Stimulated activated CD4-positive, alpha-beta T cell treated with anti-CD3 and anti-CD28 coated beads, Interleukin-12 subunit alpha, Interleukin-12 subunit beta, amount 100 ng/mL, for 48 hours (primary cell): ENCODE measurements at regions not wholly inside any gene's neighbourhood (a gene's known extent, or its start where the extent isn't known, plus 50 kb on each side); places are given as distances from the start of the nearest gene placed in this dataset.
A peak's percentile ranks its signal among the peaks of the same experiment; 100 is the strongest.
"Not testable (repeated sequence)": the region's sequence is repeated elsewhere in the genome, so short reads cannot be mapped to it uniquely, and the experiment has no call there.

Experiments used
- DNase-seq, 3 donors: peaks; one replicate each; pipeline ENCODE4 v3.0.0-alpha.2; 2020; ENCODE audit warnings: low read depth in 2 of 3, low spot score in 1 of 3

DNA sequence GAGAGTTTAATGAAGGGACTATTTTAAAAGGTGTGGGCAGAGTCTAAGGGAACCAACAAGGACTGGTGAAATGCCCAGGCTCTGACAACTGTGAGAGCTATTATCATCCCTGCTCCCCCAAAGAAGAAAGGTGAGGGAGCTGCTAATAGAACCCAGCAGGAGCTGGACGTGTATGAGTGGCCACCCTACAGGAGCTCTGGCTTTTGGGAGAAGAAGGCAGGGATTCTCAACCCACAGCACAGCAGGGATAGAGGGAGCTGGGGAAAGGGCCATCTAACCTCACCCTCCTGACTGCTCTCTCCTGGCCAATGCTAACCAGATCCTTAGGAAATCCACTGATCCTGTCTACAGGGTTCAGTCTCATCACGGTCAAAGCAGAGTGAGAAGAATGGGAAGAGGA lies 57.1 kb downstream of the GRIN2B start:
- no peak for DNase-seq

DNA sequence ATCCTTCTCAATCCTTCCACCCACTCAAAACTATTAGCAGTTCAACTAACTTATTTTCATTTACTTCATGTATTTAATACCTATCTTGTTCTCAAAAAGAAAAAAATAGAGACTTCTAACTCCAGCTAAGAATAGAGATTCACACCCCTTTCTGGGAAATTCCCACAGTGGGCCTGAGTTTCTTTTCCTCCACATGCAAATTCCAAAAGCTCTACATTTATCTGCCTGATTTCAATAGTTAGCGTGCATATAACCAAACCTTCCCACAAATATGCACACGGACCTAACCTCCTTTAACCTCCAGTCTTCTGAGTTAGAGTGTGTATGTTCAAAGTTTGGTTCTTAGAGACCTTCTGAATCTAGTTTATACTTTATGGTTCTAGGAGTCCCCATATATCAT lies 62.5 kb downstream of the GRIN2B start:
- no peak for DNase-seq

DNA sequence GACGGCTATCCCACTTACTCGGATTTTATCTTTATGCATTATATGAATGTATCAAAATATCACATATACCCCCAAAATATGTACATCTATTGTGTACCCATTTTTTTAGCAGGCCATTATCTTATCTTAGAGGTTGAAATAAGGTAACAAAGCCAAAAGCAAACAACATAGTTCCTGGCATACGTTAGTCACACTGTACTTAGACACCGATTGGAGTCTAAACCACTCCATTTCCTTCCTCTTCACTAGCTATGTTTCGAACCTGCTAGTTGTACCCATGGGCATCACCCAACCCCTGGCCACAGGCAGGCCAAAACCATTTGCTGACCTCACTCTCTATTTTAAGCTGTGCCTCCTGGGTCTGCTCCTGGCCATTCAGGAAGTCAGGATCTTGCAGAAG lies 66.3 kb downstream of the GRIN2B start:
- no peak for DNase-seq

- DNase-seq: no peak
Measured at GRCh38 chr12:13913371-13913770, 68.0 kb downstream of the GRIN2B start.

- no peak for DNase-seq
Measured at GRCh38 chr12:13911756-13912554, 69.4 kb downstream of the GRIN2B start.

GRCh38 chr12:13905794-13906193 lies 75.6 kb downstream of the GRIN2B start:
- no peak for DNase-seq

DNA sequence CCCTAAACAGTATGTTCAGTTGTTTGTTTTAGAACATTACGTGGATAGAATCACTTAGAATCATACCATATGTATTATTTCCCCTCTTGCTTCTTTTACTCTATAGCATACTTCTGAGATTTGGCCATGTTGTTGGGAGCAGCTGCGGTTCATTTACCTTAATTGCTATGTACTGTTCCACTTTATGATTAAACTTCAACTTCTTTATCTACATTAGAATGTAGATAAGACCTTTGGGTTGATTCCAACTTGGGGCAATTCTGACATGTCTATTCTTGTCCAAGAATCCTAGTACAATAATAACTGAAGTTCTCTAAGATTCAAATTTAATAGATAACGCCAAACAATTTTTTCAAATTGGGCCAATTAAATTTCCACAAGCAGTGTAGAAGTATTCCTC lies 80.7 kb downstream of the GRIN2B start:
- DNase-seq: no peak

DNA sequence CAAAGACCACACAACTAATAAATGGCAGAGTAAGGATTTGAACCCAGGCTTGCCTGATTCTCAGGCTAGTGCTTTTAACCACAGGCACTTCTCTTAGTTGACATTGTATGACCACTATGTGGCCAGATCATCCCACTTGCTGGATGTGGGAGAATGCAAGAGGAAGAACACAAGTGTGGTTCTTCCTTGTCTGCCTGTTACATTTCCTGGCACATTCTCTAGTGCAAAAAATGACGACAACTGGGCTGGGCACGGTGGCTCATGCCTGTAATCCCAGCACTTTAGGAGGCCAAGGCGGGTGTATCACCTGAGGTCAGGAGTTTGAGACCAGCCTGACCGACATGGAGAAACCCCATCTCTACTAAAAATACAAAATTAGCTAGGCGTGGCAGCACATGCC lies 83.0 kb downstream of the GRIN2B start:
- DNase-seq: not testable (repeated sequence)

- no peak for DNase-seq
Measured at GRCh38 chr12:13897811-13898210, 83.6 kb downstream of the GRIN2B start.

DNA sequence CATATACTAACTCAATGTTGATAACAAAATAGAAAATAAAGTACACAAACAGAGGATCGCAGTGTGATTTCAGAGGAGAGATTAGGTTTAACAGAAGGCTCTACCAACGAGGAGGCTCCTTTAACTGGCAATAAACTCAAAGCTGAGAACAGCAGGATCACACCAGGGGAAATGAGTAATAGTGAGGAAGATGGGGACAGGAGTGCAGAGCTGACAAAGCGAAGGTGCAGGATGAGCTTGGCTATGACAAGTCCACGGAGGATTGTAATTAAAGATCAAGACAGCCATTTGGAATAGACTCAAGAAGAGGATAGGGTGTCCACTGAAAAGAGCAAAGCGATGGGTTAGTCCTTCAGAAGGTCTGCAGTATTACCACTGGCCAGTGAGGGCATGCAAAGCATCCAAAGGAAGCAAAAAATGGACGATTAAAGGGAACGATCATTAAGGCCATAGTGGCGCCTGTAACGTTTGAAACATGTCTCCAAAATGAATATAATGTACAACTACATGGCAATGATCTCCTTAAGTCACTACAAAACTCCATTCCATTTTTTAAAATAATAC lies 85.3 kb downstream of the GRIN2B start:
- no peak for DNase-seq

DNA sequence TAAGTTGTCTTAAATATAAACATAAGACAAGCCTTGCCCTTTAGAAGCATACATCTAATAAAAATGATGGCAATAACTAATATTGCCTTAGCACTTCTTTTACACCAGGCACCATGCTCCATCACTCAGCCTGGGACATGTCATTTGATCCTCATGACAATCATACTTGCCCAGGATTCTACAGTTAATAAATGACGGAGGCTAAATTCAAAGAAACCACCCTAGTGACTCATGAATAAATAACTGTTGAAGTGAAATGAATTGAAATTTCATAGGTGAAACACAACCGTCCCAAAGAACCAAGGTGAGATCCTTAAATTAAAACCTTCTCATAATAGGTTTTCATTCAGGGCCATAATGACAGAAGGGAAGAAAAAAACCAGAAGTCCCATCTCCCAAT lies 89.5 kb downstream of the GRIN2B start:
- DNase-seq: no peak

DNA sequence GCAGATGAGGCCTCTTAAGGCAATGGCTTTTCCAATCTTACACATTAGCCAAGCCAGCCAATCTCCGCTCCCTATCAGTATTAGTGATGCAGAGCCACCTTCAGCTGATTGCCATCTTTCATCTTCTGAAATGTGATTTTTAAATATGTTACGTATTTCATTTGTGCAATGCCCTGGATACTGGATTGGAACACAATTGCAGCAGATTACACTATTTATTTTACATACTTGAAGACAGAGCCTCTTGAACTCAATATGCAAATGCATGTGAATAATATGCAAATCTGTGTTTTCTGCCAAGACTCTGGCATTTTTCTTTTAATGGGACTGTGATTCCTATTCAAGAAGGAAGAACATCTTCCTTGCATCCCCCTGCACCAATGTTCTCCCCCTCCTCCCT lies 90.5 kb downstream of the GRIN2B start:
- no peak for DNase-seq

DNA sequence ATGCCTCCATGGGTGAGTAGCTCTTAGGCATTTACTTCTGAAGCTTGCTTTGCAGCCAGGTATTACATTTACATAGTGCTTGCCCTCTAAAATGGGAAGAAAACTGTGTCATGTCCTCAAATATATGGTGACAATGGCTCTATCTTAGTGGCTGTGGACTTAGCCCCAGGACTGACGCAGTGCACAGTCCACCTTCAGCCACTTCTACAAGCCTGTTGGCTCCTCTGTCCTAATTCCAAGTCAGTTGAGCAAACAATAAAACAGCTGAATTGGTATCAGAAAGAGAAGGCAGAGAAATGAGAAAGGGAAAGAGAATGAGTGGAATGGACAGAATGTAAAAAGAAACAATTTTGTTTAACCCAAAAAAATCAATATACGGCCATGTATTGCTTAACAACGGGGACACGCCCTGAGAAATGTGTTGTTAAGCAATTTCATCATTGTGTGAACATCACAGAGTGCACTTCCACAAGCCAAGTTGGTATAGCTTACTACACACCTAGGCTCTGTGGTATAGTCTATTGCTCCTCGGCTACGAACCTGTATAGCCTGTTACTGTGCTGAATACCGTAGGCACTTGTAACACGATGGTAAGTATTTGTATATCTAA lies 93.5 kb downstream of the GRIN2B start:
- no peak for DNase-seq

- DNase-seq: no peak
Measured at GRCh38 chr12:13882176-13882575, 99.2 kb downstream of the GRIN2B start.

DNA sequence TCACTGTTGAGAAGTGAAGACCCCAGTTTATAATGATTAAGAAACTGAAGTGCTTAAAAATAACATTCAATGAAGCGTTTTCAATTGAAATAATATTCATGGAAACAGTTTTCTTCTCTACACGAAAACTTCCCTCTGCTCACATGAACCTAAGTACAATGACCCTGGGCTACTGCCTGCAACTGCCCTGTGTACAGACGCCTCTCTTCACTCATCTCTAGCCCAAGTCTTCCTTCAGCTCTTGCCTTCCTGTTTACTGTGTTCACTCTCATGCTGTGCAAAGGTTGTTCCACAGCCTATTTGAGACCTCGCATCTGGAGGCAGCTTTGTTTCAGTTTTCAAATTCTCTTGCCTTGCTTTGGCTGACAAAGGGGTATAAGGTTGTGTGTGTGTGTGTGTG lies 100.8 kb downstream of the GRIN2B start:
- DNase-seq: no peak

DNA sequence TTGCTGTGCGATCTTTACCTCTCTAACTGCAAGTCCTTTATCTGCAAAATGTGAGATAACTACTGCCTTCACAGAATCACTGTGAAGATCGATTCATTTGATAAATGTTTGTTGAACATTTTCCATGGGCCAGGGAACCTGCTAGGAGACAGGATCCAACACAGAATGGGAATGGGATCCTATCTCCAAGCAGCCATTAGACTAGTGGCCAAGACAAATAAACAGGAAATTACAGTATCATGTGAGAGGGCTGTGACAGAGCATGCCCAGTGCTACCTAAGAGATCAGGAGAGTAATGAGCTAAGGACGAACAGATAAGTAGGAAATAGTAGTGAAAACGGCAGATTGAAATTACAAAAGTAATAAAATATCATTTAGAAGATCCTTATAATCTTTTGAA lies 105.7 kb downstream of the GRIN2B start:
- DNase-seq: no peak

GRCh38 chr12:13870255-13870654 lies 111.1 kb downstream of the GRIN2B start:
- no peak for DNase-seq

GRCh38 chr12:13864081-13864673 lies 117.2 kb downstream of the GRIN2B start:
- DNase-seq: peak; percentile 15 to 42 (median 37)

DNA sequence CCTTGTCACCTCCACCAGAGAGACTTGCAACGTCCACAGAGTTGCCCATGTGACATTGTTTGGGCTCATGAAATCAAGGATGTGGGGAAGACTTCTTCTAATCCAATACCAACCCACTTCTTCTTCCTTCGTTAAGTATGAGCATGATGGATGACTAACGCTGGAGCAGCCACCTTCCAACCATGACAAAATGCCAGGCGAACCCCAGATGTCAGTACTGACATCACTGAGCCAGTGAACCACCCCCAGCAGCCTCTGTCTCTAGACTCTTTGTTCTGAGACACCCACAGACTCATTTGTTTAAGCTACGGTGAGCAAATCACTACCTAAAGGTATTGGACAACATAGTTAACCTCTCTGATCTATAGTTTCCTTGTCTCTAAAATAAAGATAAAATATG lies 123.7 kb downstream of the GRIN2B start:
- no peak for DNase-seq

- DNase-seq: no peak
Measured at GRCh38 chr12:13853471-13853870, 127.9 kb downstream of the GRIN2B start.

DNA sequence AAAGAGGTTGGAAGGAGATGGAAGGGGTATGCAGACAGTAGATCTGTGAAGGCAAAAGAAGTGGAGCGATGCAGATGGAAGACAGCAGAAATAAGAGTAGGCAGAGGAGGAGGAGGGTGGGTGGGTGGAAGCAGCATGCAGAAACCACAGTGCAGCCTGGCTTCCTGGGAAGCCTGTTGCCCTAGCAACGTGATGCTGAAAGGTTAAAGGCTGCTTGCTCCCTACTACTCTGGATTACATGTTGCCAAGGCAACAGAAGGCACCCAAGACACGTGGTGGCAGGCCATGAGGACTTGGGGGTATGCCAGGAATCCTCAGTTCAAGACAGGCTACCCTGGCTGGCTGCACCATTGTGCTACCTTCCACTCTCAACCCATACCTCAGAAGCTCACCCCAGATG lies 129.6 kb downstream of the GRIN2B start:
- no peak for DNase-seq

DNA sequence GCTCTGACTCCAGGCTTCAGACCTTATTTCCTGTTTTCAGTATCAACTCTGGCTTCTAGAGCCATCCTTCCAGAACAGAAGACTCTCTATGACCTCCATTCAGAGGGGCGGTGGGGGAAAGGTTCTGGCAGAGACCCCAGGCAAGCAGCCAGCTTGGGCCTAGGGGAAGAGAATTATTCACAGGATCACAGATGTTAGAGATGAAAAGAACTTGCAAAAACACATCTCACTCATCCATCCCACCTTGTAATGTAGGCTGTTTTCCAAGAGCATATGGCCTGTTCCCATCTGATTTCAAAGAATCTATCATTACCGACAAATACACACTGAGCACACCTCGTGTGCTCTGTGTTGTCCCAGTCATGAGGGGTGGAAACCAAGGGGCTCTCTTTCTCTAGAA lies 131.9 kb downstream of the GRIN2B start:
- no peak for DNase-seq
